OCI-LY1 (cell line): ENCODE measurements at regions not wholly inside any gene's neighbourhood (a gene's known extent, or its start where the extent isn't known, plus 50 kb on each side); places are given as distances from the start of the nearest gene placed in this dataset.

Experiments
- H2AFZ ChIP-seq: fragments of 200-600 bp; sonication (generic), shearing (Covaris generic); 2 replicates; pipeline ENCODE4 v1.6.0; 2014; ENCODE audit warnings: antibody characterized with exemption, mild to moderate bottlenecking, low read length
- H3F3A ChIP-seq: fragments of 200-600 bp; sonication (generic), shearing (Covaris generic); 2 replicates; pipeline ENCODE4 v1.6.0; 2014; ENCODE audit warnings: mild to moderate bottlenecking, antibody characterized with exemption, low read length, moderate library complexity; ENCODE audit not compliant: insufficient read depth
- H3K27ac ChIP-seq: fragments of 200-600 bp; sonication (generic); 2 replicates; pipeline ENCODE4 v1.5.1; 2014; ENCODE audit warnings: low read length, mixed run types, mild to moderate bottlenecking, low read depth; ENCODE audit not compliant: poor library complexity, severe bottlenecking
- H3K27me3 ChIP-seq: fragments of 200-600 bp; sonication (generic); 2 replicates; pipeline ENCODE4 v1.6.0; 2014; ENCODE audit warnings: antibody characterized with exemption, mild to moderate bottlenecking, low read length, moderate library complexity; ENCODE audit not compliant: insufficient read depth
- H3K36me3 ChIP-seq: fragments of 200-600 bp; sonication (generic); 2 replicates; pipeline ENCODE4 v1.6.1; 2014; ENCODE audit warnings: mild to moderate bottlenecking, antibody characterized with exemption, low read length, moderate library complexity, mixed read lengths; ENCODE audit not compliant: insufficient read depth
- H3K4me1 ChIP-seq: fragments of 200-600 bp; sonication (generic); 2 replicates; pipeline ENCODE4 v1.5.1; 2014; ENCODE audit warnings: mild to moderate bottlenecking, low read length, moderate library complexity; ENCODE audit not compliant: insufficient read depth, severe bottlenecking
- H3K4me2 ChIP-seq: fragments of 200-600 bp; sonication (generic), shearing (Covaris generic); 2 replicates; pipeline ENCODE4 v1.6.1; 2014; ENCODE audit warnings: low read length
- H3K4me3 ChIP-seq: fragments of 200-600 bp; sonication (generic); 2 replicates; pipeline ENCODE4 v1.5.1; 2014; ENCODE audit warnings: low read length, low read depth, mild to moderate bottlenecking, mixed read lengths; ENCODE audit not compliant: poor library complexity, severe bottlenecking
- H3K79me2 ChIP-seq: fragments of 200-600 bp; shearing (Covaris generic); 2 replicates; pipeline ENCODE4 v1.6.1; 2016; ENCODE audit warnings: mixed run types, low read length, mixed read lengths; ENCODE audit not compliant: insufficient read depth
- H3K9ac ChIP-seq: fragments of 200-600 bp; sonication (generic), shearing (Covaris generic); 2 replicates; pipeline ENCODE4 v1.6.1; 2014; ENCODE audit warnings: mild to moderate bottlenecking, low read length, mixed read lengths
- H3K9me2 ChIP-seq: fragments of 200-600 bp; sonication (generic), shearing (Covaris generic); 2 replicates; pipeline ENCODE4 v1.6.1; 2014; ENCODE audit warnings: low read depth, mild to moderate bottlenecking, low read length, mixed read lengths
- H3K9me3 ChIP-seq: fragments of 200-600 bp; shearing (Covaris generic); 2 replicates; pipeline ENCODE4 v1.6.1; 2014; ENCODE audit warnings: low read length, mixed read lengths
- H4K20me1 ChIP-seq: fragments of 200-600 bp; sonication (generic), shearing (Covaris generic); 2 replicates; pipeline ENCODE4 v1.6.0; 2016; ENCODE audit warnings: mild to moderate bottlenecking, low read length; ENCODE audit not compliant: insufficient read depth
- EZH2 ChIP-seq: fragments of 200-600 bp; sonication (generic), shearing (Covaris generic); IDR thresholded peaks from 2 replicates; pipeline ENCODE4 v1.8.0; 2017; ENCODE audit warnings: borderline replicate concordance, mixed run types, mild to moderate bottlenecking, antibody characterized with exemption, low read length, moderate library complexity, mixed read lengths
- TF ChIP-seq, protein P1 (sequence below): fragments of 200-600 bp; sonication (generic), shearing (Covaris generic); IDR thresholded peaks from 2 replicates; pipeline ENCODE4 v1.5.1; 2017; ENCODE audit warnings: mild to moderate bottlenecking, antibody characterized with exemption, low read length, moderate library complexity, mixed read lengths

DNA sequence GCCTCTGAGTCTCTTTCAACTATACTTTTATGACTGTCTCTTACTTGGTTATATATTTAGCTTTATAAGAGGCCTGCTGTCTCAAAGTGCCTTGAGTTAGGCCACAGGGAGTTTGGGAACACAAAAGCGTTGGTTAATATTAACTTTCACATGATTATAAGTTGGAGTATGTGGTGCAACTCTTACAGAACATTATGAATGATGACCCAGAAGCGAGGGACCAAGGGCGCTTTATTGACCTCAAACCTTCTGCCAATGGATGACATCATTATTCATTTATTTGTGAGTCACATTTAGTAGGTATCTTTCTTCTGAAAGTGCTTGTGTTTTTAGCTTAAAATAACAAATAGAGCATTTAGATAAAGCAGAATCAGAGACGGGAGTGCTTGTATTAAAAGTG, 298.0 kb upstream of the ZC3H12C start:
- TF ChIP-seq, protein P1, sequence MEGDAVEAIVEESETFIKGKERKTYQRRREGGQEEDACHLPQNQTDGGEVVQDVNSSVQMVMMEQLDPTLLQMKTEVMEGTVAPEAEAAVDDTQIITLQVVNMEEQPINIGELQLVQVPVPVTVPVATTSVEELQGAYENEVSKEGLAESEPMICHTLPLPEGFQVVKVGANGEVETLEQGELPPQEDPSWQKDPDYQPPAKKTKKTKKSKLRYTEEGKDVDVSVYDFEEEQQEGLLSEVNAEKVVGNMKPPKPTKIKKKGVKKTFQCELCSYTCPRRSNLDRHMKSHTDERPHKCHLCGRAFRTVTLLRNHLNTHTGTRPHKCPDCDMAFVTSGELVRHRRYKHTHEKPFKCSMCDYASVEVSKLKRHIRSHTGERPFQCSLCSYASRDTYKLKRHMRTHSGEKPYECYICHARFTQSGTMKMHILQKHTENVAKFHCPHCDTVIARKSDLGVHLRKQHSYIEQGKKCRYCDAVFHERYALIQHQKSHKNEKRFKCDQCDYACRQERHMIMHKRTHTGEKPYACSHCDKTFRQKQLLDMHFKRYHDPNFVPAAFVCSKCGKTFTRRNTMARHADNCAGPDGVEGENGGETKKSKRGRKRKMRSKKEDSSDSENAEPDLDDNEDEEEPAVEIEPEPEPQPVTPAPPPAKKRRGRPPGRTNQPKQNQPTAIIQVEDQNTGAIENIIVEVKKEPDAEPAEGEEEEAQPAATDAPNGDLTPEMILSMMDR = no peak
- no peak for TF ChIP-seq EZH2
- Histone ChIP-seq H3K27ac (no peak overlapping the region), H3K4me1 (no peaks in the 10 kb centered on the region), H3K9me2 (no peaks in the 10 kb centered on the region), H3K4me3 (no peak overlapping the region), H3K9me3 (no peaks in the 10 kb centered on the region), H3K79me2 (no peaks in the 10 kb centered on the region), H3K36me3 (no peaks in the 10 kb centered on the region), H3K27me3 (no peaks in the 10 kb centered on the region), H4K20me1 (no peaks in the 10 kb centered on the region), H3F3A (no peaks in the 10 kb centered on the region), H2AFZ (no peak overlapping the region), H3K9ac (no peak overlapping the region), H3K4me2 (no peak overlapping the region)

DNA sequence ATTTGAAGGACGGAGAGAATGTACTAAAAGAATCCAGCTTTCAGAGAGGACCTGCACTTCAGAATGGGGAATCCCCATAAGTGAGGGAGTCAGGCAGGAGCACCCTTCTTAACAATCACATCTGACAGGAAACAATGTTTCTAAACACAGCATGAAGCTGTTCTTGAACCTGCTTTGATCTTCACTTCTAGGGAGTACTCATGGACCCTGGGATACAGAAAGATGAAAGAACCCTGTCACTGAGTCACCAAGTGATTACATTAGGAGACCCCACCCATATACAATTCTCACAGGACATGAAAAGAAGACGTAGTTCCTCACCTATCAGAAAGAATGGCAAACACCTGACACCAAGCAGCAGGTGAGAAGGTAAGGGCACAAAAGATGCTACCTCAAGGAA, 296.9 kb upstream of the ZC3H12C start:
- H4K20me1 ChIP-seq = no peaks in the 10 kb centered on the region
- no peak for TF ChIP-seq EZH2
- TF ChIP-seq, protein P1 = no peak
- no peaks in the 10 kb centered on the region for H3K36me3 ChIP-seq
- no peaks in the 10 kb centered on the region for H3K9me3 ChIP-seq
- no peaks in the 10 kb centered on the region for H3K4me1 ChIP-seq
- H3K9me2 ChIP-seq = no peaks in the 10 kb centered on the region
- H3K9ac ChIP-seq = no peak overlapping the region
- H2AFZ ChIP-seq = no peak overlapping the region
- H3K4me3 ChIP-seq = no peak overlapping the region
- no peaks in the 10 kb centered on the region for H3K79me2 ChIP-seq
- no peaks in the 10 kb centered on the region for H3F3A ChIP-seq
- no peak overlapping the region for H3K4me2 ChIP-seq
- H3K27me3 ChIP-seq = no peaks in the 10 kb centered on the region
- no peak overlapping the region for H3K27ac ChIP-seq

DNA sequence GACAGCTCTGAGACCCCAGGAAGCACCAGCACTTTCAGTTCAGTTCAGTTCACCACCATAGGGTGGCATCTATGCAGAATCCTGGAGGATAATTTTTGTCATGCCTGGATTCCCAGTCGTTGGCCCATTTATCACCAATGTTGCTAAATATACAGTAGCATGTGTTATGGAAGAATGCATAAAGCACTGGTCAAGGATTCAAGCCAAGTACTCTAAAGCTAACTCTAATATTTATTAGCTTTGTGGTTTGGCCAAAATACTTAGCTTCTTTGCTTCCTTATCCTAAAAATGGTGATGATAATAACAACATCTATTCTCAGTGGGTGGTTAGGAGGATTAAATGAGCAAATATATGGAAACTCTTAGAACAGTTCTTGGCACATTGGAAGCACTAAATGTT, 294.7 kb upstream of the ZC3H12C start:
- no peak overlapping the region for H2AFZ ChIP-seq
- H3K4me1 ChIP-seq = no peaks in the 10 kb centered on the region
- H3K27ac ChIP-seq = no peak overlapping the region
- no peak overlapping the region for H3K4me3 ChIP-seq
- H4K20me1 ChIP-seq = no peaks in the 10 kb centered on the region
- H3K9me2 ChIP-seq = no peaks in the 10 kb centered on the region
- TF ChIP-seq EZH2 = no peak
- TF ChIP-seq, protein P1 = no peak
- no peaks in the 10 kb centered on the region for H3K79me2 ChIP-seq
- no peak overlapping the region for H3K9ac ChIP-seq
- H3K27me3 ChIP-seq = no peaks in the 10 kb centered on the region
- H3K9me3 ChIP-seq = no peaks in the 10 kb centered on the region
- H3K4me2 ChIP-seq = no peak overlapping the region
- no peaks in the 10 kb centered on the region for H3F3A ChIP-seq
- no peaks in the 10 kb centered on the region for H3K36me3 ChIP-seq
